ENCODE measurements at regions not wholly inside any gene's neighbourhood (a gene's known extent, or its start where the extent isn't known, plus 50 kb on each side); places are given as distances from the start of the nearest gene placed in this dataset.
A peak's percentile ranks its signal among the peaks of the same experiment; 100 is the strongest.

DNA sequence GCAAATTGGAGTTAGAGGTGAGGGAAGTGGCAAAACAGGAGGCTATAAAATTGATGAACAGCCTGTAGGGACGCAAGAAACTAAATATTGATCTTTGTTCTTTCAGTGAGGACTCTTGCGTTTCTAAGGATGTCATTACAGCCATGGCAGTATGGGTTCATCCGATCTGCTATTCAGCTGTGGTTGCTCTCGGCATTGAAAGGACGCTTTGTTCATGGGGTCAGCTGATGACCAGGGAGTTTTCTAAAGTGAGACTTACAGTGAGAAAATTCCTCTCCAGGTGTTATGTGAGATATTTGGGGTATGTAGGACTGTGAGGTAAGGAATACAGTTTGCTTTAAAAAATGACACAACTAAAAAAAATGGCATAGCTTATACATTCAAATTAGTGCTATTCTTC is 52.7 kb upstream of the PELI1 start:
- DNase-seq: no peak

DNA sequence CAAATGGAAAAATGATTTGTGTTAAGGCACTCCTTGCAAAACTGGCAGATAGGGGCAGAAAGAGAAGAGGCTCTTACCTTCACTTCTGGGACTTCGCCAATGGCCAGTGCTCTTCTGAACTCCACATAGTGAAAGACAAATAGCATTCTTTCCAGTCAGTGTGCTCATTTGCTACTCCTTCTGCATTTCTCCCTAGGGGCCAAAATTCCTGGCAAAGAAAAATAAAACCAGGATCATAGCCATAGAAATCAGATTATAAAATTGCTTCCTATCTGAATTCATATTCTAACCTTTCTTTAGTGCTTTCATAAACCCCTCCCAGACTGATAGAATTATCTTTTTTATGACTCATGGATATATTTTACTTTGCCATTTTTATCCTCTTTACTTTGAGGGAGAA is 56.9 kb upstream of the PELI1 start:
- DNase-seq: no peak

DNA sequence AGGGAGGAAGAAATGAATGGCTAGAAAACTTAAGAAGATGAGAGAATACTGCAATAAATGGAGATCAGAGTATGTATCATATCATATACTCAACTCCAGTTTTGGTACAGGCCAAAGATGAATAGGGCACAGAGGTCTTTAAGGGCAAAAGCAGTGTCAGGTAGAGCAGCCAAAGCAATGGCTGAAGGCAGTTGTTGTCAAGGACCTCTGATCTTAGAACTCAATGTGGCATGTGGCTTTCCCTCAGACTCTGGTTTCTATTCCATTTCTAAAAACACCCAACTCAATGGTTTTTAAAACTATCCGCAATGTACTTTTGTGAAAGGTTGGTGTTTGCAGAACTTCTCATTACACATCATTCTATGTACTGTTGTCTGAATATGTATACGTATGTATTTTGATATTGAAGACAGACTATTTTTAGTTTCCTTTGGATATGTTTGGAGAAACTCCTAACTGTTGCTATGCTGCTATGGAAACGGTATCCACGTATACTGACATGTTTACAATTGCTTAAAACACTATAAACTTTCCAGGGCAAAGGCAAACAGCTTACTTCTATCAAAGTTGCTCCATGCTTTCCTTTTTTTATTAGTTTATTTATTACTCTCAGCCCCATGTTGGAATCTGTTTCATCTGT is 58.1 kb upstream of the PELI1 start:
- no peak for DNase-seq

DNA sequence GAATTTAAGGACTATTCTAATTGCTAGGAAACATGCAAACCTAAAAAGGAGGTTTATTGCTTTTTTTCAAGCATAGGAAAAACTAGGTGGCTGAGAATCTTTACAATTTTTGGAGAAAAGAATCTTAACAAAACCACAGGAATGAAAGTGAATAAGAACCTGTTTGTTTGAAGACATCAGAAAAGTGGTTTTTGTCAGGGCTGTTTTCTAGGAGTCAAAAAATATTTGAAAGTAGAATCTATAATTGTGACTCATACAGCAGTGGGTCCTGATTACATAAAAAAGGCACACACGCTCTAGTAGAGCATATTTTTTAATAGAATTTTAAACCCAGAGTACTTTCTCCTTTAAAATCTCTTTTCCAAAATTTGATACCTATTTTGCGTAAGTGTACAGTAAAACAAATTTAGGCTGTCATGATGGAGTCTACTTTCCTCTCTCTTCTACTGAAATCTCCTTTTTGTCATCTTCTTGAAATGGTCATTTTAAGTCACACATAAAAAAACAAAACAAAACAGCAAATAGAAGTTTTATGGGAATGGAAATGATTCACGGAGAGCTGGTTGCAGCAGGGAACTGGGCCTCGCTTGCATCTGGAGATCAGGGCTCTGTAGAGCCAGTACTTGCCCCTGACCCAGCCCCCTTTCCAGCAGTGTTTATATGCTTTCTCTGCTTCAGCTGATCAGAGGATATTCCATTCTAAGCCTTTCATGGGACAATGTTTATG is 59.1 kb upstream of the PELI1 start:
- DNase-seq: no peak

- peak; percentile 14 for DNase-seq
Observed at GRCh38 chr2:64203858-64204632, 59.8 kb upstream of the PELI1 start.

- DNase-seq: no peak
Observed at GRCh38 chr2:64204703-64205102, 60.5 kb upstream of the PELI1 start.

- DNase-seq: no peak
Observed at GRCh38 chr2:64205415-64205814, 61.2 kb upstream of the PELI1 start.

GRCh38 chr2:64207573-64207972 is 63.4 kb upstream of the PELI1 start:
- no peak for DNase-seq

DNA sequence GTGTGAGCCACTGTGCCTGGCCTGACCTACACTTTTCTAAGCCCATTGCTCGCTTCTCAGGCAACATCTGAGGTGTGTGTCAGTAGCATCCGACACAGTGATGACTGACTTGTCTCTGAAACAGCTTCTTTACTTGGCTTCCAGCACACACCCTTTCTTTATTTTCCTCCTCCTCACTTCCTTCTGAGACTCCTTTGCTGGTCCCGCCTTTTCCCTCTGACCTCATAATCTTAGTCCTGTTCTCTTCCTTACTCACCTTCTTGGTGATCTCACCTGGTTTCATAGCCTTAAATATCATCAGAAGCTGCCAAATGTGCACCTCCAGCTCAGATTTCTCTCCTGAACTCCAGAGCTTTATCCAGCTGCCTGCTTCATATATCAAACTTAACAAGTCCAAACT is 66.6 kb upstream of the PELI1 start:
- DNase-seq: no peak

- no peak for DNase-seq
Observed at GRCh38 chr2:64211276-64211921, 67.2 kb upstream of the PELI1 start.

DNA sequence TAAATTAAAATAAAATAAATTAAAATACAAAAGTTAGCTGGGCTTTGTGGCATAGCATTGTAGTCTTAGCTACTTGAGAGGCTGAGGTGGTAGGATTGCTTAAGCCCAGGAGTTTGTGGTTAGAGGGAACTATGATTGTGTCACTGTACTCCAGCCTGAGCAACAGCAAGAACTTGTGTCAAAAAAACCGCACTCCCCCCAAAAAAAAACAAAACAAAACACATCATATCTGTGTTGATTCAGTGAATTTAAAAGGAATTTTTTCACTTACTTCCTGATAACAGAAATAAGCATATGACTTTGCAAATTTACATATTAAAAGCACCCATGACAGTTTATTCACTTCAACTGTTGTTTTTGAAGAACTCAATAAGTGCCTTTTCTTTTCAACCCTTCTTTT is 68.1 kb upstream of the PELI1 start:
- no peak for DNase-seq

DNA sequence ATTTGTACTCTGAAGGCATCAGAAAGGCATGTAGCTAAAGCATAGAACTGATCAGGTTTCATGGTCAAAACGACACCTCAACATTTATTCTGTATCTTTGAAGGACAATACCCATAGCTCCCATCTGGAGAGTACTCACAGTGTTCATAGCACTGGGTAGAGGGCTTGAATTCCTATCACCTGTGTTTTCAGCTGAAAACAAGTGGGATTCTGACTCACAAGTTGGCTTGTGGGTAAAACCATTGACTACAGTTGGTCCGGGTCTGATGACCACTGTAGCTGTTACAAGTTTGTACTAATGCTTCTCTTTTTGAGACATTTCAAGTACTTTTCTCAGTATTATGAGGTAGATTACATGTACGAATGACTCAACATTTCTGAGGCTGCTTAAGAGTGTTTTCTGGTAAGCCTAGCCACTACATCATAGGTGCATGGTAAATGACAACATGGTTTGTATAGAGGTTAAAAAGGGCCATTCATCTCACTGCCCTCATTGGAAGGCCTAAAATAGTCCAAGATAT is 68.6 kb upstream of the PELI1 start:
- no peak for DNase-seq

- no peak for DNase-seq
Observed at GRCh38 chr2:64213532-64214275, 69.5 kb upstream of the PELI1 start.

DNA sequence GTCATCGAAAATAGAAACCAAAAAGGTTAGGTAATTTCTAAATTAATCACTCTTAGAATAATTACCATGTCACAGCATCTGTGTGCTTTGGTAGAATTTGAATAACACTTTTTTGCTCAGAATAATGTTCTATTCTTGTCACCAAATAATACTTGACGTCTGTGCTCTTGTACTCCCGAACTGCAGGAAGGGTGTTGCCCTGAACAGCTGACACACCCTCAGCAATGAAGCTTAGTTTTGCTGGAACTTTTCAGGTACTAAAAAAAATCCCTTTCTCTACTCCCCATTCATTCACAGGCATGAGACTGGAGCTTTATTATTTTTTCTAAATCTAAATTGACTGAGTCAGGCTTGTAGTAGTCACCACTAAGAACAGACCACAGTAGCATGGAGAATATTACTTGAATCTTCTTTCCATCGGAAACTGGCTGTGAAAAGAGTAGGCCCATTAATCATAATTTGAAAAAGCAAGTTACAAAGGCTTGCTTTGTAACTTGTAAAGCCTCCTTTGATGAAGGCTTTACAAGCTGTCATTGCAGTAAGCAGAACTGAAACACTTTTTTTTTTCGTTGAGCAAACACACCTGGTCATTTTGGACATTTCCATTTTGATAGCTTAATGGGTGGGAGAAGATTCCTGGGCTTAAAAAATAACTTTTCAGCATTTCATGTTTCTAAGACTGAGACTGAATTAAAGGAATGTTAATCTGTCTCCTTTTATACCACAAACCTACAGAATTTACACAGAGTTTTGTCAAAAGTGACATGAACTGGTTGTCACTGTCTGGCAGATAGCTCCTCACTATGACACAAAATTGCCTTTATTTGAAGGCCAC is 70.3 kb upstream of the PELI1 start:
- DNase-seq: no peak

- DNase-seq: no peak
Observed at GRCh38 chr2:64217198-64217869, 73.1 kb upstream of the PELI1 start.

DNA sequence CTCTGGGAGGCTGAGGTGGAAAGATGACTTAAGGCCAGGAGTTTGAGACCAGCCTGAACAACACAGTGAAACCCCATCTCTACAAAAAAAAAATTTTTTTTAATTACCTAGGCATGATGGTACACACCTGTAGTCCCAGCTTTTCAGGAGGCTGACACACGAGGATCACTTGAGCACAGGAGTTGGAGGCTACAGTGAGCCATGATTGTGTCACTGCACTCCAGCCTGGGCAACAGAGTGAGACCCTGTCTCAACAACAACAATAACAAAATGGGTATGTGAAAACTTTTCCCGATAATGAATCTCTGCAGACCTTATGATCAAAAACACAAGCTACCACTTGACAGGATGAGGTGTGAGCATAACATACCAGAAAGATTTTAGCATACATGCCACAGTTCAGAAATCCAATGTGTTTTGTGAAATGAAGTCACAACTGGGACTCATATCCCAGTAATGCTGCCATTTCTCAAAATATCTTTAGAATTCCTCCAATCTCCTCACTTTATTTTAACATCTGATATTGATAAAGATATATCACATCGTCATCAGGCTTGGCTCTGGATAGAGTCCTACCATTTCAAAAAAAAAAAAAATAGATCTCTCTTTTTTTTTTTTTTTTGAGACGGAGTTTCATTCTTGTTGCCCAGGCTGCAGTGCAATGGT is 74.0 kb upstream of the PELI1 start:
- no peak for DNase-seq

GRCh38 chr2:64219149-64219548 is 74.9 kb upstream of the PELI1 start:
- DNase-seq: no peak

DNA sequence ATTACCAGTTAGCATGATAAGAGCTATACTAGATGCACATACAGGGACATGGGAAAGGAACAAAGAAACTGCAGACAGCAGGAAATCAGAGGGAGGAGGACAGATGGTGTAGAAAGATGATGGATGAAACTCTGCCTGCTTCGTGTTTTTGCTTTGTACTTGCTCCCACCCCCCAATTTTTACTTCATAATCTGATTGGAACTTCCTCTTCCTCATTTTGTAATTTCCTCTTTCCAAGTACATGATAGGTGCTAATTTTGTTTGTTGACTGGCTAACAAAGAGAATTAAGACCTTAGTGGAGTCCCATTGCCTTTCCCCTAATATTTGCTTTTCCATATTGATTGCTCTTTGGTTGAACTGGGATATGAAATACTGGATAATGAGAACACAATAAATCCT is 76.0 kb upstream of the PELI1 start:
- no peak for DNase-seq

DNA sequence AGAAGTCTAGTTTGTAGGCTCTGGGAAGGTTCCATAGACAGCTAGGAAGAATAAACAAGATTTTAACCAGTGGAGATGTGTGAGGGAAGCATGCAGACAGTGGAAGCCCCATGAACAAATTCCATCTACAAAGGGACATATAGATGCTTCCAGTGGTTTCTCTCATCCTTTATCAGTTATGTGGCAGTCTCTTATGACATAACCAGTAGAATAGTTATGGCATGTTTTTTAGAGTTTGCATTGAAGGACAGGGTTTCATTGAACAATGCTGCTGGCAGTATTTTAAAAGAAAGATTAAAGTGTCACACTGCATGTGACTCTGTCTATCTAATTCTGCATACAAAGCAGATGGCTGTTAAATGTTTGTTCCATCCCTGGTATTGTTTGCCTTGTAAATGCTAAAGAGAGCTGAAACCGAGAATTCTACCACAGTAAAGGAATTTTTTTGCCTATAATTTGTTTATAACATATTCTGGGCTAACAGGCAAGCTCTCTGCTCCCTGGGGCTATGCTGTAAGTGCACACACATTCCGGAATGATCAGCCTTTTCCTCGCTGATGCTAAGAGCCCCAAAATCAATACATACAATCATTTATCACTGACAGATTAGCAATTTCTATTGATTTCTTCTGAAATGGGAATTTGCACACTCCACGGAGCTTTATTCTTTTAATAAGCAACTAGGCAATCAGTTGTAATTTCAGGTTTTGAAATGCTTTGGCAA is 76.8 kb upstream of the PELI1 start:
- DNase-seq: no peak

DNA sequence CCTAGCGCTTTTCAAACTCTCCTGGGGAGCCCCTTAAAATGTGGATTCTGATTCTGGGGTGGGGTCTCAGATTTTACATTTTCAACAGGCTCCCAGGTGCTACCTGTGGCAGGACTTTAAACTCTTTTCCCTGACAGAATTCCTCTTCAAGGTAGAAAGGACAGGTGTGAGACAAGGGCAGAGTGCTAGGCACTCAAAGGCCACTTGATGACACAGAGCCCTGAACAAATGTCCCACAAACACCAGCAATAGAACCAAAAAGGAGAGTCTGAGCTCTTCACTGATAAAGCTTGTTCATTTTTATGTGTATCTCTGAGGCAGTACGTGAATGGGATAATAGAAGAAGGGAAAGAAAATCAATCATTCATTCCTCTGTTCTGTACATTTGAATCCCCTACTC is 77.7 kb upstream of the PELI1 start:
- no peak for DNase-seq
